Loucy (cell line): ENCODE measurements at regions not wholly inside any gene's neighbourhood (a gene's known extent, or its start where the extent isn't known, plus 50 kb on each side); places are given as distances from the start of the nearest gene placed in this dataset.

Source experiments
- H2AFZ ChIP-seq: fragments of 200-600 bp; sonication (generic); 2 replicates; pipeline ENCODE4 v1.6.0; 2016; ENCODE audit warnings: antibody characterized with exemption, mild to moderate bottlenecking, low read length, moderate library complexity
- H3F3A ChIP-seq: fragments of 200-600 bp; 2 replicates; pipeline ENCODE4 v1.6.0; 2016; ENCODE audit warnings: antibody characterized with exemption, low read depth, mild to moderate bottlenecking
- H3K27me3 ChIP-seq: fragments of 200-600 bp; sonication (generic); 2 replicates; pipeline ENCODE4 v1.6.1; 2014; ENCODE audit warnings: low read length, mild to moderate bottlenecking; ENCODE audit not compliant: insufficient read depth, poor library complexity, severe bottlenecking
- H3K36me3 ChIP-seq: fragments of 200-600 bp; sonication (generic); 2 replicates; pipeline ENCODE4 v1.6.1; 2016; ENCODE audit warnings: low read length; ENCODE audit not compliant: insufficient read depth
- H3K4me1 ChIP-seq: fragments of 200-600 bp; sonication (generic); 2 replicates; pipeline ENCODE4 v1.5.1; 2014; ENCODE audit warnings: low read length, mild to moderate bottlenecking; ENCODE audit not compliant: insufficient read depth, poor library complexity, severe bottlenecking
- H3K4me2 ChIP-seq: fragments of 200-600 bp; sonication (generic); 2 replicates; pipeline ENCODE4 v1.6.0; 2014; ENCODE audit warnings: antibody characterized with exemption, low read length, low read depth, mild to moderate bottlenecking; ENCODE audit not compliant: poor library complexity, severe bottlenecking
- H3K4me3 ChIP-seq: fragments of 200-600 bp; sonication (generic); 2 replicates; pipeline ENCODE4 v1.5.1; 2014; ENCODE audit warnings: low read length, mild to moderate bottlenecking, mixed read lengths; ENCODE audit not compliant: poor library complexity, severe bottlenecking
- H3K79me2 ChIP-seq: fragments of 200-600 bp; sonication (generic); 2 replicates; pipeline ENCODE4 v1.6.1; 2014; ENCODE audit warnings: low read length; ENCODE audit not compliant: insufficient read depth
- H3K9ac ChIP-seq: fragments of 200-600 bp; sonication (generic); 2 replicates; pipeline ENCODE4 v1.6.0; 2014; ENCODE audit warnings: mild to moderate bottlenecking, low read depth, low read length, moderate library complexity; ENCODE audit not compliant: poor library complexity, severe bottlenecking
- H3K9me2 ChIP-seq: fragments of 200-600 bp; sonication (generic); replicated peaks from 2 replicates; pipeline ENCODE4 v1.6.1; 2016; ENCODE audit warnings: low read depth, low read length, mixed read lengths
- H3K9me3 ChIP-seq: fragments of 200-600 bp; sonication (generic); 2 replicates; pipeline ENCODE4 v1.6.1; 2014; ENCODE audit warnings: mild to moderate bottlenecking, antibody characterized with exemption, low read length, low read depth; ENCODE audit not compliant: insufficient read depth
- H4K20me1 ChIP-seq: fragments of 200-600 bp; sonication (generic); 2 replicates; pipeline ENCODE4 v1.6.0; 2014; ENCODE audit warnings: antibody characterized with exemption, low read length, mild to moderate bottlenecking; ENCODE audit not compliant: insufficient read depth, poor library complexity, severe bottlenecking
- CTCF ChIP-seq: fragments of 200-600 bp; sonication (generic); conservative IDR thresholded peaks from 2 replicates; pipeline ENCODE4 v1.5.1; 2014; ENCODE audit warnings: mild to moderate bottlenecking, antibody characterized with exemption, low read length
- EZH2phosphoT487 ChIP-seq: fragments of 200-600 bp; IDR thresholded peaks from 2 replicates; pipeline ENCODE4 v1.6.1; 2018; ENCODE audit warnings: antibody characterized with exemption, mild to moderate bottlenecking, moderate library complexity, borderline replicate concordance

DNA sequence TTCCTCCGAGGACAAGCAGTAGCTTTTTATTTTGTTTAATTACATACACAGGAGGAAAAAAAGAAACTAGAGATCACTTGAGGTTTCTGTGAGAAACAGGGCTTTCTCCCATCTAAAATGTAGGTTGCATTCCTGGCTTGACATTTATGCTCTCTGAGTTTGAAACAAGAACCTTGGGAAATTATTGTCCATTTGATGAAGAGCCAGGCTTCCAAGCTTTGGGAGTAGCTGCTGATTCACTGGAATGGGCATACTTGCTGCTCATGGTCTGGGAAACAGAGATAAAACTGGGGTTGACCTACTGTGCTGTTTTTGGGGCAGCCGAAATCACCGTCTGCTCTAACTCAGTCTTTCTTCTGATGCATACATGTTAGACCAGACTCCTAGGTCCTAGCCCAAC is 165.4 kb downstream of the MIS18A start:
- H3F3A ChIP-seq = no peaks in the 10 kb centered on the region
- H3K4me2 ChIP-seq = no peak overlapping the region
- no peak overlapping the region for H2AFZ ChIP-seq
- H3K9me3 ChIP-seq = no peaks in the 10 kb centered on the region
- H3K36me3 ChIP-seq = no peaks in the 10 kb centered on the region
- H4K20me1 ChIP-seq = no peaks in the 10 kb centered on the region
- H3K4me1 ChIP-seq = no peaks in the 10 kb centered on the region
- H3K79me2 ChIP-seq = no peaks in the 10 kb centered on the region
- H3K9ac ChIP-seq = no peak overlapping the region
- H3K9me2 ChIP-seq = no peaks in the 10 kb centered on the region
- no peak for TF ChIP-seq EZH2phosphoT487
- no peak for TF ChIP-seq CTCF
- no peak overlapping the region for H3K4me3 ChIP-seq
- H3K27me3 ChIP-seq = no peaks in the 10 kb centered on the region

DNA sequence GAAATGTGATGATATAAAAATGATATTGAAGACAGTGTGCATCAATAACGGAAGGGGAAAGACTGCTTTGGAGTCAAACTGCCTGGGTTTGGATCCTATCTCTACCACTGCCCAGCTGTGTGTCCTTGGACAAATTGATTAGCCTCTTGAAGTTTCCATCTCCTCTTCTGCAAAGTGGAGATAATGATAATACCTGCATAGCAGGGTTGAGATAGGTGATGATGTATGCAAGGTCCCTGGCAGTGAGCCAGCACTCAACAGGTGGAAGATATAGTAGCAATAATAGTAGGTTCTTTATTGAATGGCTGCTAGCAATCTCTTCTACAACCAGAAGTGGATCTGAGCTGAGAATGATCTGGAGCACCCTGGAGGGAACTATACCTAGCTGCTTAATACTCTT is 166.7 kb downstream of the MIS18A start:
- H3K9me2 ChIP-seq = no peaks in the 10 kb centered on the region
- no peak for TF ChIP-seq CTCF
- no peak for TF ChIP-seq EZH2phosphoT487
- H2AFZ ChIP-seq = no peak overlapping the region
- no peaks in the 10 kb centered on the region for H3K9me3 ChIP-seq
- H3K79me2 ChIP-seq = no peaks in the 10 kb centered on the region
- no peak overlapping the region for H3K4me3 ChIP-seq
- H3K9ac ChIP-seq = no peak overlapping the region
- no peaks in the 10 kb centered on the region for H3F3A ChIP-seq
- H3K4me2 ChIP-seq = no peak overlapping the region
- H3K27me3 ChIP-seq = no peaks in the 10 kb centered on the region
- H4K20me1 ChIP-seq = no peaks in the 10 kb centered on the region
- H3K36me3 ChIP-seq = no peaks in the 10 kb centered on the region
- H3K4me1 ChIP-seq = no peaks in the 10 kb centered on the region

GRCh38 chr21:32108566-32108965 is 170.3 kb downstream of the MIS18A start:
- H3K4me1 ChIP-seq = no peaks in the 10 kb centered on the region
- no peaks in the 10 kb centered on the region for H3K9me2 ChIP-seq
- H3K9me3 ChIP-seq = no peaks in the 10 kb centered on the region
- H3F3A ChIP-seq = no peaks in the 10 kb centered on the region
- H3K27me3 ChIP-seq = no peaks in the 10 kb centered on the region
- no peak overlapping the region for H3K4me2 ChIP-seq
- H3K36me3 ChIP-seq = no peaks in the 10 kb centered on the region
- no peak overlapping the region for H2AFZ ChIP-seq
- no peak overlapping the region for H3K9ac ChIP-seq
- no peak for TF ChIP-seq EZH2phosphoT487
- TF ChIP-seq CTCF = no peak
- no peaks in the 10 kb centered on the region for H3K79me2 ChIP-seq
- no peak overlapping the region for H3K4me3 ChIP-seq
- no peaks in the 10 kb centered on the region for H4K20me1 ChIP-seq
